ENCODE measurements at regions not wholly inside any gene's neighbourhood (a gene's known extent, or its start where the extent isn't known, plus 50 kb on each side); places are given as distances from the start of the nearest gene placed in this dataset.

DNA sequence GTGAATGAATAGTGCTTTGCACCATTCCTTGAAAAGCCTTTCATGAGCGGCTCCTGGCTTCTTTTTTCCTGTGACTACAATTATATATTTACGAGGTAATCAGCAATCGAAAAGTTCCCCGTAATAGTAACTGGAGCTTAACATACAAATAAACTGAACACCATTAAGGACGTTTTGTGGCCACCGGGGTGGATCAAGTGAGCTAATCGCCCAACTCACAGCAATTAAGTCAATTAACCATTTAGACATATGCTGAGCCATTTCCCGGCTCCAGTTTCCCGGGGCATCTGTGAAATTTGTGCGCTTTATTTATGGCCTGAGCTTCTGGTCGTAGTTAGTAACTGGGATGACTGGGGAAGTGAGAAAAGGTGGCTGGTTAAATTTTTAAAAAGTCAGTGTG lies 465.2 kb downstream of the MIAT start:
- Histone ChIP-seq H3K9me3 (ENCODE audit: insufficient read depth, low read length) (no peaks in the 10 kb centered on the region), H3K9ac (ENCODE audit: low read length) (no peak overlapping the region), H3K27ac (ENCODE audit: low read length) (no peak overlapping the region), H3K36me3 (replicated peaks; ENCODE audit: low read depth, low read length) (no peaks in the 10 kb centered on the region), H2AFZ (ENCODE audit: low read depth, low read length) (no peak overlapping the region), H4K20me1 (ENCODE audit: insufficient read depth, low read length) (no peaks in the 10 kb centered on the region), H3K4me2 (ENCODE audit: low read length) (no peak overlapping the region), H3K4me1 (ENCODE audit: low read length) (no peaks in the 10 kb centered on the region), H3K79me2 (ENCODE audit: low read length) (no peaks in the 10 kb centered on the region), H3K4me3 (ENCODE audit: low read length) (no peak overlapping the region), H3K27me3 (ENCODE audit: low read depth, low read length) (peaks cover 28% of the 10 kb centered on the region)
- no peak for TF ChIP-seq EZH2phosphoT487 (IDR thresholded peaks at IDR 0.05; ENCODE audit: low read depth)
- TF ChIP-seq, protein P1, sequence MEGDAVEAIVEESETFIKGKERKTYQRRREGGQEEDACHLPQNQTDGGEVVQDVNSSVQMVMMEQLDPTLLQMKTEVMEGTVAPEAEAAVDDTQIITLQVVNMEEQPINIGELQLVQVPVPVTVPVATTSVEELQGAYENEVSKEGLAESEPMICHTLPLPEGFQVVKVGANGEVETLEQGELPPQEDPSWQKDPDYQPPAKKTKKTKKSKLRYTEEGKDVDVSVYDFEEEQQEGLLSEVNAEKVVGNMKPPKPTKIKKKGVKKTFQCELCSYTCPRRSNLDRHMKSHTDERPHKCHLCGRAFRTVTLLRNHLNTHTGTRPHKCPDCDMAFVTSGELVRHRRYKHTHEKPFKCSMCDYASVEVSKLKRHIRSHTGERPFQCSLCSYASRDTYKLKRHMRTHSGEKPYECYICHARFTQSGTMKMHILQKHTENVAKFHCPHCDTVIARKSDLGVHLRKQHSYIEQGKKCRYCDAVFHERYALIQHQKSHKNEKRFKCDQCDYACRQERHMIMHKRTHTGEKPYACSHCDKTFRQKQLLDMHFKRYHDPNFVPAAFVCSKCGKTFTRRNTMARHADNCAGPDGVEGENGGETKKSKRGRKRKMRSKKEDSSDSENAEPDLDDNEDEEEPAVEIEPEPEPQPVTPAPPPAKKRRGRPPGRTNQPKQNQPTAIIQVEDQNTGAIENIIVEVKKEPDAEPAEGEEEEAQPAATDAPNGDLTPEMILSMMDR (IDR thresholded peaks at IDR 0.05; ENCODE audit: low read depth, low read length), result no peak

DNA sequence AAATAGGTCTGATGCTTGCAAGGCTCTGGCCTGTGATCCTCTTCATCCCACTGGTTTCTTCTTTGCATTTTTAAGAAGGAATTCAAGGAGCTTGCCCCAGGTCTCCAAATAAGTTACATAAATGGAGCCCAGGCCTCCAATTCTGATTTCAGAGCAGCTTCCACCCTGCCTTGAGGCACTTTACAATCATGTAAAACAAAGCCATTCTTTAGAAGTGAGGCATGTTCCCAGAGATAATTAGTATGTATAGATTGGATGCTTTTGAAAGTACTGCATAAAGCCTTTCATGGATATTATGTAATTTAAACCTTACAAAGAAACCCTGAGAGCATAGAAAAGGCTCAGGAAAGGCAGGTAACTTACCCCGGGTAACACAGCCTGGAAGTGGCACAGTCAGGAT lies 466.5 kb downstream of the MIAT start:
- H3K27ac ChIP-seq (ENCODE audit: low read length), result no peak overlapping the region
- H3K79me2 ChIP-seq (ENCODE audit: low read length), result no peaks in the 10 kb centered on the region
- TF ChIP-seq, protein P1 (IDR thresholded peaks at IDR 0.05; ENCODE audit: low read depth, low read length), result no peak
- no peak for TF ChIP-seq EZH2phosphoT487 (IDR thresholded peaks at IDR 0.05; ENCODE audit: low read depth)
- peaks cover 29% of the 10 kb centered on the region for H3K27me3 ChIP-seq (ENCODE audit: low read depth, low read length)
- no peak overlapping the region for H3K9ac ChIP-seq (ENCODE audit: low read length)
- H4K20me1 ChIP-seq (ENCODE audit: insufficient read depth, low read length), result no peaks in the 10 kb centered on the region
- no peak overlapping the region for H3K4me2 ChIP-seq (ENCODE audit: low read length)
- H3K4me1 ChIP-seq (ENCODE audit: low read length), result no peaks in the 10 kb centered on the region
- H2AFZ ChIP-seq (ENCODE audit: low read depth, low read length), result no peak overlapping the region
- no peaks in the 10 kb centered on the region for H3K36me3 ChIP-seq (replicated peaks; ENCODE audit: low read depth, low read length)
- no peak overlapping the region for H3K4me3 ChIP-seq (ENCODE audit: low read length)
- no peaks in the 10 kb centered on the region for H3K9me3 ChIP-seq (ENCODE audit: insufficient read depth, low read length)

DNA sequence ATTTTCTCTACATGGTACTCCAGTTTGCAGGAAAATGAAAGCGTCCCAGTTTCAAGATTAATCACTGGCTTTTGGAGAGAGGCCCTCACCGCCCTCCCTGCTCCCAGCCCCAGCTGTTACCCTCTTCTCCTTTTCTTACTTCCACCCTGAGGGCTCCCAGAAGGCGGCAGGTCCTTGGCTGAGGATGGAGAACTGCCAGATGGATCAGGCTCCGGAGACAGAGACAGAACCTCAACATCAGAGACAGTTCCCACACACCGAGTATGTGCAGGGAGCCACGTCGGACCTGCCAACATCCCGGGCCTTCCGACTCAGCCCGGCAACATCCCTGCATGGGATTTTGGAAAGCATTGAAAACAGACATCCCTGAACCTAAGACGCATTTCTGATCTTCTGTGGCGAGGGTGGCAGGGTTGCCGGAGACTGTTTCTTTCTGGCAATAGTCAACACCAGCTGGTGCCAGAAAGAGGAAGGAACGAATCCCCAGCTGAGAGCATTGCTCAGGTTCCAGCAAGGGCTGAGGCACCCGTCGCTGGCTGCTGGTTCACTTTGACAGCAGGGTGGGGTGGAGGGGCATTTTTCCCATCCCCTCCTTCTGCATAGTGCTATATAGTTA lies 467.1 kb downstream of the MIAT start:
- peaks cover 29% of the 10 kb centered on the region for H3K27me3 ChIP-seq (ENCODE audit: low read depth, low read length)
- H2AFZ ChIP-seq (ENCODE audit: low read depth, low read length), result no peak overlapping the region
- no peaks in the 10 kb centered on the region for H3K4me1 ChIP-seq (ENCODE audit: low read length)
- H3K9ac ChIP-seq (ENCODE audit: low read length), result no peak overlapping the region
- no peaks in the 10 kb centered on the region for H3K36me3 ChIP-seq (replicated peaks; ENCODE audit: low read depth, low read length)
- H3K79me2 ChIP-seq (ENCODE audit: low read length), result no peaks in the 10 kb centered on the region
- H3K27ac ChIP-seq (ENCODE audit: low read length), result no peak overlapping the region
- no peak overlapping the region for H3K4me2 ChIP-seq (ENCODE audit: low read length)
- TF ChIP-seq, protein P1 (IDR thresholded peaks at IDR 0.05; ENCODE audit: low read depth, low read length), result no peak
- no peak for TF ChIP-seq EZH2phosphoT487 (IDR thresholded peaks at IDR 0.05; ENCODE audit: low read depth)
- no peak overlapping the region for H3K4me3 ChIP-seq (ENCODE audit: low read length)
- H4K20me1 ChIP-seq (ENCODE audit: insufficient read depth, low read length), result no peaks in the 10 kb centered on the region
- no peaks in the 10 kb centered on the region for H3K9me3 ChIP-seq (ENCODE audit: insufficient read depth, low read length)

DNA sequence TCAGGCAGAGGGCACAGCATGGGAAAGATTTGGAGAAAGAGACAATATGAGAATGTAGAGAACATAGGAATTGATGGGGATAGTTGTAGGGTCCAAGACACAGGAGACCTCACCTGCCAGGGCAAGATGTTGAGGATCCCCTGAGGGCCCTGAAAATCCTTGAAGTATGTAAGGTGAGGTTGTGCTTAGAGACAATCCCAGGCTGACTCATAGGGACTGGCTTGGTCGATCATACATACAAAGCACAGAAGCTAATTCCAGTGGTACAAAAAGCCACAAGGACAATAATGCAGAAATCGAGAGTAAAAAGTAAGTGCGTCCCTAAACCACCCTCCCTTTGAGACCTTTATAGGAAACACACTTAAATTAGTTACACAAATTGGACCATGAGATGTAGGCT lies 468.2 kb downstream of the MIAT start:
- Histone ChIP-seq H4K20me1 (ENCODE audit: insufficient read depth, low read length) (no peaks in the 10 kb centered on the region), H3K9me3 (ENCODE audit: insufficient read depth, low read length) (no peaks in the 10 kb centered on the region), H3K4me2 (ENCODE audit: low read length) (no peak overlapping the region), H2AFZ (ENCODE audit: low read depth, low read length) (no peak overlapping the region), H3K79me2 (ENCODE audit: low read length) (no peaks in the 10 kb centered on the region), H3K4me3 (ENCODE audit: low read length) (no peak overlapping the region), H3K9ac (ENCODE audit: low read length) (no peak overlapping the region), H3K27ac (ENCODE audit: low read length) (no peak overlapping the region), H3K36me3 (replicated peaks; ENCODE audit: low read depth, low read length) (no peaks in the 10 kb centered on the region), H3K27me3 (ENCODE audit: low read depth, low read length) (peaks cover 29% of the 10 kb centered on the region), H3K4me1 (ENCODE audit: low read length) (no peaks in the 10 kb centered on the region)
- TF ChIP-seq, protein P1 (IDR thresholded peaks at IDR 0.05; ENCODE audit: low read depth, low read length), result no peak
- TF ChIP-seq EZH2phosphoT487 (IDR thresholded peaks at IDR 0.05; ENCODE audit: low read depth), result no peak
